Adrenal gland (tissue), 9 donors: ENCODE measurements at regions not wholly inside any gene's neighbourhood (a gene's known extent, or its start where the extent isn't known, plus 50 kb on each side); places are given as distances from the start of the nearest gene placed in this dataset.

Experiments used
- DNase-seq, 7 donors: peaks; one replicate each; pipeline ENCODE4 v3.0.0-alpha.2; 2019 to 2020
- H3K27ac ChIP-seq, 5 donors: fragments of 200-600 bp; sonication (generic) in 4 of 5; 1 replicate in 3 of 5; 2 replicates in 2 of 5; pipeline versions ENCODE4 v1.5.1 to v1.8.0; 2016 to 2020; ENCODE audit warnings: mild to moderate bottlenecking in 1 of 5
- H3K27me3 ChIP-seq: fragments of 200-600 bp; 2 replicates; pipeline ENCODE4 v1.8.0; 2021
- H3K36me3 ChIP-seq, 2 donors: fragments of 200-600 bp; replicated peaks in 1 of 2; 1 replicate in 1 of 2; 2 replicates in 1 of 2; pipeline versions ENCODE4 v1.5.1 to v1.8.0; 2018 to 2022
- H3K4me1 ChIP-seq, 2 donors: fragments of 200-600 bp; replicated peaks in 1 of 2; 1 replicate in 1 of 2; 2 replicates in 1 of 2; pipeline versions ENCODE4 v1.5.1 to v1.8.0; 2018 to 2021
- H3K4me3 ChIP-seq, 4 donors: fragments of 200-600 bp; sonication (generic) in 3 of 4; one replicate each; pipeline ENCODE4 v1.5.1; 2016 to 2018
- H3K9me3 ChIP-seq, 3 donors: fragments of 200-600 bp; sonication (generic) in 1 of 3; replicated peaks in 1 of 3; 1 replicate in 2 of 3; 2 replicates in 1 of 3; pipeline versions ENCODE4 v1.5.1 to v1.8.0; 2016 to 2021
- POLR2A ChIP-seq, 2 donors: fragments of 450-650 bp; IDR thresholded peaks; one replicate each; pipeline ENCODE4 v1.6.1; 2017; ENCODE audit warnings: antibody characterized with exemption in 2 of 2, mild to moderate bottlenecking in 2 of 2, moderate library complexity in 1 of 2
- WGBS, 4 donors: extraction: QIAGEN DNeasy Blood & Tissue Kit in 2 of 4; methylation state at CpG; one replicate each; pipeline versions ENCODE4 v1.1.5 to v1.1.7; 2013 to 2017; 5-methylcytosine and 5-hydroxymethylcytosine counted together
- intact Hi-C, 2 donors: fragments of 100-400 bp; cut with DNase I; formaldehyde crosslinking; loops; one replicate each; pipeline versions ENCODE4 v1.14.1 to v1.15.0; 2022 to 2023
- TF ChIP-seq, protein P1 (sequence below), 6 experiments: fragments of 450-650 bp in 4 of 6; fragments of 200-600 bp in 2 of 6; sonication (generic) in 1 of 6; IDR thresholded peaks; 1 replicate in 5 of 6; 2 replicates in 1 of 6; pipeline versions ENCODE4 v1.5.1 to v1.8.0; 2016 to 2021; ENCODE audit warnings: antibody characterized with exemption in 6 of 6, mild to moderate bottlenecking in 2 of 6, moderate library complexity in 1 of 6
- donor health status: healthy with polysubstance abuse.
- donor health status: Bipolar disorder and iron deficiency.
- donor health status: DM: yes; HTN: yes; CAD: no.
- donor health status: DM: no; HTN: no; CAD: no.
- donor health status: DM: no; HTN: no; CAD: no.

DNA sequence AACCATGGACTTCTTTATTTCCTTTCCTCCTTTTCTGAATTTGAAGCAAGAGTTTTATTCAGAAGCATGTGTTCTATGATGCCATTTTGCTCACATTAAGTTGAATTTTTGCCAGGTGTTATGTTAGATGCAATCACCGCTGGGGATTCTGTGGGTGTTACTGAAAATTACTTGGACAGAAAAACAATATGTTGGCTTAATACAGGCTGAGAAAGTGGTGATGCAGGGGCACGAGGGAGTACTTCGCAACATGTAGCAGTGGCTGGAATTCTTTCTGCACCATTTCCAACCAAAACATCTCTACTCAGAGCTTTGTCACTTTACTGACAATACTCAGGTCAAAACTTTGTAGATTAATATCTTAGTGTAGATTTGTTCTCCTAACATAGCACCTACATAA is 109.2 kb upstream of the PCDH18 start:
- Histone ChIP-seq H3K4me3 (no peak overlapping the region), H3K9me3 (no peaks in the 10 kb centered on the region), H3K27ac (no peak overlapping the region), H3K4me1 (peaks cover 0 to 9% of the 10 kb centered on the region in 2 donors), H3K36me3 (no peaks in the 10 kb centered on the region), H3K27me3 (no peaks in the 10 kb centered on the region)
- DNase-seq = no peak
- WGBS, 4 donors = 68 to 80% (median 77%) methylated on average over 3 of the region's 3 CpGs
- TF ChIP-seq, protein P1, sequence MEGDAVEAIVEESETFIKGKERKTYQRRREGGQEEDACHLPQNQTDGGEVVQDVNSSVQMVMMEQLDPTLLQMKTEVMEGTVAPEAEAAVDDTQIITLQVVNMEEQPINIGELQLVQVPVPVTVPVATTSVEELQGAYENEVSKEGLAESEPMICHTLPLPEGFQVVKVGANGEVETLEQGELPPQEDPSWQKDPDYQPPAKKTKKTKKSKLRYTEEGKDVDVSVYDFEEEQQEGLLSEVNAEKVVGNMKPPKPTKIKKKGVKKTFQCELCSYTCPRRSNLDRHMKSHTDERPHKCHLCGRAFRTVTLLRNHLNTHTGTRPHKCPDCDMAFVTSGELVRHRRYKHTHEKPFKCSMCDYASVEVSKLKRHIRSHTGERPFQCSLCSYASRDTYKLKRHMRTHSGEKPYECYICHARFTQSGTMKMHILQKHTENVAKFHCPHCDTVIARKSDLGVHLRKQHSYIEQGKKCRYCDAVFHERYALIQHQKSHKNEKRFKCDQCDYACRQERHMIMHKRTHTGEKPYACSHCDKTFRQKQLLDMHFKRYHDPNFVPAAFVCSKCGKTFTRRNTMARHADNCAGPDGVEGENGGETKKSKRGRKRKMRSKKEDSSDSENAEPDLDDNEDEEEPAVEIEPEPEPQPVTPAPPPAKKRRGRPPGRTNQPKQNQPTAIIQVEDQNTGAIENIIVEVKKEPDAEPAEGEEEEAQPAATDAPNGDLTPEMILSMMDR (IDR thresholded peaks at IDR 0.05) = no peak
- no peak for TF ChIP-seq POLR2A (IDR thresholded peaks at IDR 0.05)
- intact Hi-C loops = no loop called here

DNA sequence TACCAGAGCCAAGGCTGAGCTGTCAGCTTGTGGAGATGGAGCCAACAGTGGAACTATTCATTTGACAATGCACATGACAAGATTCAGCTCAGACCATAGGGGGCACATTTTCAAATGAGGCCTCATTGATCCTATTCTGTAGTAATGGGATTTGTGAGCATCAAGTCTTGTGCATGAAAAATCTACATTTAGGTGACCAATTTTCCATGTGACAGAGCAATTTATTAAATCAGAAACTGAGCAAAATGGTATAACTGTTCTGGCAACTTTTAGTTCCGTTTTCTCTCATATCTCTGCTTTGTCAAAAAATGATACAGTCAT is 108.5 kb upstream of the PCDH18 start:
- TF ChIP-seq, protein P1 (IDR thresholded peaks at IDR 0.05) = no peak
- TF ChIP-seq POLR2A (IDR thresholded peaks at IDR 0.05) = no peak
- H3K9me3 ChIP-seq = no peaks in the 10 kb centered on the region
- H3K4me3 ChIP-seq = no peak overlapping the region
- intact Hi-C loops = no loop called here
- 69 to 88% (median 77%) methylated on average over 1 of the region's 1 CpG for WGBS, 4 donors
- H3K36me3 ChIP-seq = no peaks in the 10 kb centered on the region
- H3K4me1 ChIP-seq = peaks cover 0 to 9% of the 10 kb centered on the region in 2 donors
- H3K27me3 ChIP-seq = no peaks in the 10 kb centered on the region
- DNase-seq = no peak
- H3K27ac ChIP-seq = no peak overlapping the region

DNA sequence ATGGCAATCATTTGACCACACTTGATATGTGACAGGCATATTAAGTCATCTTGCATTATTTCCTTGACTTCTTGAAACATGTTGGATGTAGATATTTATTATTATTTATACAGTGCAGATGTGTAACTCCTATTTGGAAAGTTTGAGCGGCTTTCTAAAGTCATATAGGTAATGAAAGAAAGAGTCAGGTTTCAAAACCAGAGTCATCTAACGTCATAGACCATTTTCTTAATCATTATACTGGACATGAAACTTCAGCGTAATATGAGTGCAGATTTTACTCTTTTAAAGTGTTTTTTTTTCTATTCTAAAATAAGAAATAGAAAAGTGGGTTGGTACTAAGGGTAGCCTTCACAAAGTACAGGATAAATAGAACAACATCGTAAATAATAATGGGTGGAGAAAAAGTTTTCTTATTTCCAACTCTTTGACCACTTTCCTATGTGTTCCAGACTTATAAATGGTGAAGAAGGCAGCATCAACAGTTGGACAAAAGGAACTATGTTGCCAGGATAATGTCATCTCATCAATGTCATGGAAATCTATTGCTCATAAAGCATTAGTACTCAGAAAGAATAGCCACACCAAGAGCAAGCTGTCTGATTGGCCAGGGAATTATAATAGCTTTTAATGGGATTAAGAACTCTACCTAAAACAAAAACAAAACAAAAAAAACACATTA is 108.0 kb upstream of the PCDH18 start:
- WGBS, 4 donors = 84 to 90% (median 88%) methylated on average over 4 of the region's 4 CpGs
- no peak overlapping the region for H3K4me3 ChIP-seq
- DNase-seq = no peak
- peaks cover 0 to 9% of the 10 kb centered on the region in 2 donors for H3K4me1 ChIP-seq
- intact Hi-C loops = no loop called here
- no peaks in the 10 kb centered on the region for H3K9me3 ChIP-seq
- no peaks in the 10 kb centered on the region for H3K36me3 ChIP-seq
- H3K27me3 ChIP-seq = no peaks in the 10 kb centered on the region
- no peak overlapping the region for H3K27ac ChIP-seq
- TF ChIP-seq POLR2A (IDR thresholded peaks at IDR 0.05) = no peak
- TF ChIP-seq, protein P1 (IDR thresholded peaks at IDR 0.05) = no peak

DNA sequence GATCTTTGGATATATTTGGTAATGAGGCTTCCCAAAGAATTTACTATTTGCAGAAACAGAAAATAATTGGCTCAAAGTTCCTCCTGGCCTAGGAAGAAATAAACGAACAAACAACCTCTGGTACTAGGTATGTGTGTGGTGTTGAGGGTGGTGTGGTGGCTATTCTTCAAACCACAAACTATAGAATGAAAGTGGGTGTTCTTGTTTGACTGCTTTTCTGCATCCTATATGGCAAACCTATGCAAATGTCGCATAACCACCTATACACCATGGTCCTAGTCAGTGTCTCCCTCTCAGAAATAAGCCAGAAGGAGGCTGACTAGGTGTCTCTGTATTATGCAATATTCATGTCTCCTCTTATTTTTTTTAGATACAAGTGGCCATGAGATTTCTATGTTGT is 106.6 kb upstream of the PCDH18 start:
- Histone ChIP-seq H3K9me3 (no peaks in the 10 kb centered on the region), H3K4me1 (peaks cover 0 to 4% of the 10 kb centered on the region in 2 donors), H3K27ac (no peak overlapping the region), H3K36me3 (no peaks in the 10 kb centered on the region), H3K4me3 (no peak overlapping the region), H3K27me3 (no peaks in the 10 kb centered on the region)
- TF ChIP-seq POLR2A (IDR thresholded peaks at IDR 0.05) = no peak
- TF ChIP-seq, protein P1 (IDR thresholded peaks at IDR 0.05) = no peak
- no peak for DNase-seq
- 75 to 91% (median 80%) methylated on average over 2 of the region's 2 CpGs for WGBS, 4 donors
- intact Hi-C loops = no loop called here
